ENCODE measurements at regions not wholly inside any gene's neighbourhood (a gene's known extent, or its start where the extent isn't known, plus 50 kb on each side); places are given as distances from the start of the nearest gene placed in this dataset.

DNA sequence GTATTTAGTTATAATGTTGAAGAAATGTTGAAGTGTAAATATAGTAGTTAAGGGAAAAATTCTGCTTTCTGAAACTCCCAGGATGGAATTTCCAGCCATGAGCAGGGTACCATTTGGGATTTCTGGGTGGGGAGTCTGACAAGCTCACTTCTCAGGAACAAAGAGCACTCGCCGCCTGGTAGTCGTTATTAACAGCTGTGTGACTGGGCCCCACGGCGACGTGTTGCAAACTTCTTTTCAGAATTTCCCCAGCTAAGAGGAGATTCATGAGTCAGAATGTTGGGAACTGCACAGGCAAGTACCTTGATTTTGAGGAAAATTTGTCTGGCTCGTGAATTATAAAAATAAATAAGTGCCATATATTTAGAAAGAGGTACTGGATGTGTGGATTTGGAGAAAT is 103.7 kb downstream of the LACC1 start (continued):
- TF ChIP-seq SNRNP70 (IDR thresholded peaks at IDR 0.05; ENCODE audit: low read depth, low read length): no peak

DNA sequence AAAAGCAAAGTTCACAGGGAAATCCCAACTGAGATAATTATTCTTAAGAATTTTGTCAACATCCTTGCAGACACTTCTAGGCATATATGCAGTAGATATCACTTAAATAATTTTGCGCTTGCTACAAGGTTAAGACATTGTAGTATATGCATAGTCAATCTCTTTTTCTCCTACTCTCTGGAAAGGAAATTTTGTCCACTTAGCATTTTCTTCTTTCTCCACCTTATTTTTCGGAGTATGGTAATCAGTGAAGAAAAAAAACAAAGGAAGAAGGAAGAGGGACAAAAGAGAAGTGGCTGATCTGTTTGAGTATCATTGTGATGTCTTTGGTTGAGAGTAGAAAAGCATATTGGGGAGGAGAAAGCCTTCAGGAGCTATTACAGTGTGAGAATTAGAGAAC is 104.6 kb downstream of the LACC1 start:
- in situ Hi-C loops (cut with HindIII; ENCODE audit: extremely low pct_ligation_motif_present, low pct_unique_long_range_greater_than_20kb) (no loop called here), intact Hi-C loops (cut with micrococcal nuclease; ENCODE audit: unreplicated experiment) (no loop called here)
- Histone ChIP-seq H4K20me1 (ENCODE audit: insufficient read depth, low read length) (no peaks in the 10 kb centered on the region), H3K4me3 (replicated peaks in 1 of 3; ENCODE audit: insufficient read depth in 1 of 3, low read depth in 2 of 3, low read length in 3 of 3) (no peak overlapping the region), H2AFZ (ENCODE audit: low read length) (no peak overlapping the region), H3K9me3 (ENCODE audit: low read length) (no peaks in the 10 kb centered on the region), H3K79me2 (ENCODE audit: insufficient read depth, low read length) (no peaks in the 10 kb centered on the region), H3K9ac (ENCODE audit: insufficient read depth, low read depth, low read length) (no peak overlapping the region), H3K36me3 (replicated peaks in 1 of 2; ENCODE audit: control insufficient read depth in 1 of 2, insufficient read depth in 2 of 2, low read length in 2 of 2) (no peaks in the 10 kb centered on the region), H3K27me3 (ENCODE audit: control insufficient read depth in 1 of 2, insufficient read depth in 2 of 2, low read length in 2 of 2) (no peaks in the 10 kb centered on the region; a peak in 1 of 5 replicates), H3K4me2 (ENCODE audit: low read depth, low read length) (no peak overlapping the region), H3K4me1 (ENCODE audit: insufficient read depth, low read length) (no peaks in the 10 kb centered on the region), H3K27ac (ENCODE audit: extremely low read length, insufficient read depth, low read length) (no peak overlapping the region)
- FAIRE-seq: no peak
- TF ChIP-seq THYN1 (CRISPR knock-in tag; IDR thresholded peaks at IDR 0.05; ENCODE audit: borderline replicate concordance, low read depth) (no peak), AGO2 (optimal IDR thresholded peaks at IDR 0.05; ENCODE audit: low read depth, low read length) (no peak), ZNF570 (CRISPR knock-in tag; IDR thresholded peaks at IDR 0.05; ENCODE audit: borderline replicate concordance) (no peak), NKX3-1 (CRISPR knock-in tag; IDR thresholded peaks at IDR 0.05) (no peak), SMARCE1 (IDR thresholded peaks at IDR 0.05; ENCODE audit: borderline replicate concordance) (no peak), MAFK (conservative IDR thresholded peaks at IDR 0.05 in 1 of 2, IDR thresholded peaks at IDR 0.05 in 1 of 2; ENCODE audit: low read length in 2 of 2) (peak; percentile 79 to 81), MAFF (IDR thresholded peaks at IDR 0.05; ENCODE audit: low read depth, low read length) (peak; percentile 78), KMT2B (CRISPR knock-in tag; IDR thresholded peaks at IDR 0.05) (no peak), JUND (CRISPR knock-in tag; IDR thresholded peaks at IDR 0.05) (no peak)
- ChIA-PET POLR2A (no interaction called here), CTCF (ENCODE audit: low intra/inter-chr PET ratio, low total read pairs) (no interaction called here)
- no TSS peak for BruUV-seq (replicated peaks)
- ATAC-seq: no peak
- 42% methylated on average over 2 of the region's 2 CpGs for WGBS (ENCODE audit: low lambda C conversion rate)
- DNase-seq (ENCODE audit: low spot score): no peak
